ENCODE measurements at regions not wholly inside any gene's neighbourhood (a gene's known extent, or its start where the extent isn't known, plus 50 kb on each side); places are given as distances from the start of the nearest gene placed in this dataset.

DNA sequence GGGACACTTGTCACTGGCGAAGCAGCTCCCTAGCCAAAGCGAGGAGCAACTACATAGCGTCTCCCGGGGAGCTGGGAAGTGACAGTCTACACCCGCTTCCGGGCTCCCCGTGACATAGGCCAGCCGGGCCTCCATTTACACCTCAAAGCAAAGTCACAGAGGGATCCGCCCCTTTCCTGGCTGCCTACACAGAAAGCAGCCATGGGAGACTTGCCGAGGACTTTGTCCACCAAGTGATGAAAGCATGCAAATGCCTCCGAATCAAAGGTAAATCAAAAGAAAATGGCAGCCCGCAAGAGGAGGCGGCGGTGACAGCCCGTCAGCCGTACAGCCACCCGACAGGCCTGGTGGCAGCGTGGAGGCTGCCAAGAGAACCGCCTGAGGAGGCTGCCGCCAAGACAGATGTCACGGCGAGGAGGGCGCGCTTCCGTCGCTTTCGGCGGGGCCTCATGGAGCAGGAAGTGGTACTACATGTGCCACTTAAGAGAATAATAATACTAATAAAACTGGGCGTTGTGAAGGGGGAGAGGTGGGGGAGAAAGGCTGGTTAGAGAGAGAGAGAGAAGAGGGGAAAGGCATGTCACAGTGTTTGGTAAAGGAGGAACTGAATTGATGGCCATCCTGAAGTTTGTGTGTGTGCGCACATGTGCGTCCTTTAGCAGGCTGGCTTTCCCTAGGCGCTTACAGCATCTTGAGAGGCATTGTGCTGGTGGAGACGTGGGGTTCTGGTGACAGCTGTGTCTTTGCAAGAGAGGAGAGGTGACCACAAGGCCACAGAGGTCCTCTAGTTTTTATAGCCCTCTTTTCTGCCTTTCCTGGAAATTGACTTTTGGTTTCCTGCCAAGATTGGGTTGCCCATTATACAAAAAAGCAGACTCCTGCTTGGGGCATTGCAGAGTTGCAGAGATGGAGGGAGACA is 661.7 kb downstream of the VRK1 start:
- no peak for DNase-seq

DNA sequence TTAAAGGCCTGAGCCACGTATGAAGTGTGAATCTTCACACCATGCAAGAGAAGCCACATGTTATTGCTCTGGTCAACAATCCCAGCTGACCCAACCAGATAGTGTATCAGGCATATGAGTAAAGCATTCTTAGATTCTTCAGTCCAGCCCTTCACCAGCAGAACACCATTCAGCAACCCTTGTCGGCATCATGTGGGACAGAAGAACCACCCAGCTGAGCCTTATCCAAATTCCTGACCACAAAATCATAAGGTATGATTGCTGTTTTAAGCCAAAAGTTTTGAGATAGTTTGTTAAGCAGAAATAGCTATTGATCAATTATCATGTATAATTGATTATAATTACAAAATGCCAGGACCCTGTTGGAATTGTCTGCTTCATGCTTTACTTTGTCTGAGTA is 664.9 kb downstream of the VRK1 start:
- no peak for DNase-seq

DNA sequence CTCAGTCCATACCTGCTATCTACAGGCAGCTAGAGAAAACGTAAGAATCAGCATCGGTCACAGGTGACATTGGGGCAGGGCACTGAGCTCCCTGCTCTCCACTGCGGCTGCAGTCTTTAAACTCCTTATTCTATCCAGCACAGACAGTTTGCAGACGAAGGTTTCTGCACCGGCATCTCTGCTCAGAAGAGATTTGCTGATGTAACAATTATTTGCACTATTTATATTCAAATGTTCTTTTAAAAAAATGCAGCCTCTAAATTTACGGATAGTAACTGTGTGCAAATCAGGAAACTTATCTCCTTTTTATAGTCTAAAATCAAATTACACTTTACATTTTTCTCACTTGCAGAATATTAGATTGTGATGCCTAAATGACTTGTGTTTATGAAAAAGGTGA is 671.0 kb downstream of the VRK1 start:
- no peak for DNase-seq

DNA sequence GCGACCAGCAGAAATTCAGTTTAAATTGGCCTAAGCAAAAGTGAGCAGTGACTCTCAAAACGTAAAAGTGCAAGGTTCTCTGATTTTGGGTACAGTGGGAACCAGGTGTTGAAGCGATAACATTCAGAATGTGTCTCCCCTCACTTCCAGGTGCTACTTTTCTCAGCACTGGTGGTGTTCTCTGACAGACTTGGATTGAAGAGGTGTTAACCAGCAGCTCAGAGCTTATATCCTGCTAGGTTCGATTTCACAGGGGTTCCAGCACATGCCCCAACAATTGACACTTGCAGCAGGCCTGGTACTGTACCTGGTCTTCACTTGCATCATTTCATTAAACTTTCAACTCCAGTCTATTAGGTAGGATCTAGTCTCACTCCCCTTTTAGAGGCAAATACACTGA is 680.2 kb downstream of the VRK1 start:
- no peak for DNase-seq

DNA sequence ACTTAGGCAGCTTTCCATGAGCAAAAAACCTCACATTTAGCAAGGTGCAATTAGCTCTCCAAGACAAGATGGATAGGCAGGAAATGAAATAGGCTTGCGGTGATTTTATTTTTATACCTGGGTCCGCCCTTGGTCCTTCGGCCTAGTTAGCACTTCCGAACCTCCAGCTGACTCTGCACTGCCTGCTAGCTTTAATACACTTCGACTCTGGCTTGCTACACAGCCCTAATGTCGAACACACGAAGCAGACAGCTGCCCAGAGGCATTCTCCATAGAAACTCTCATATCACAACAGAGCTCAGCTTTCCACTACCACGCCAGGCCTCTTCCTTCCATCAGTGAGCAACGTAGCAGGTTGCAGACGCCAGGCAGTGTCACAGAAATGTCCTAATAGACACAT is 688.0 kb downstream of the VRK1 start:
- no peak for DNase-seq

DNA sequence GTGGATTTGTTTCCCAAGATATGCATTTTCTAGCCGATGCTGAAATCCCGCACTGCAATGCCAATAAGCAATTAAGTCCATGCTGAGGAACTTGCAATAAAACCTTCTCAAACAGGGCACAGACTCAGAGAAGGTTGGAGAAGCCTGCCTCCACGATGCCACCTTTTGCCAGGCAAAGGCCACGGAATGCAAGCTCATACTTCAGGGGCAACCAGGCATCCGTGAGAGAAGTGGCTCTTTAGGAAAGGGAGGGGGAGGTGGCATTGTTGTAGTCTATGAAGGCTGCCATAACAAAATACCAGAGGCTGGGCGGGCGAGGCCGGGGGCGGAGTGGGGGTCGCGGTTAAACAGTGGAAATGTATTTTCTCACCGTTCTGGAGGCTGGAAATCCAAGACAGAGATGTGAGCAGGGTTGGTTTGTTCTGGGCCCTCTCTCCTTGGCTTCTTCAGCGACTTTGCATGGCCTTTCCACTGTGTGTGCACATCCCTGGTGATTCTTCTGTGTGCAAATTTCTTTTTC is 689.5 kb downstream of the VRK1 start:
- DNase-seq = no peak

DNA sequence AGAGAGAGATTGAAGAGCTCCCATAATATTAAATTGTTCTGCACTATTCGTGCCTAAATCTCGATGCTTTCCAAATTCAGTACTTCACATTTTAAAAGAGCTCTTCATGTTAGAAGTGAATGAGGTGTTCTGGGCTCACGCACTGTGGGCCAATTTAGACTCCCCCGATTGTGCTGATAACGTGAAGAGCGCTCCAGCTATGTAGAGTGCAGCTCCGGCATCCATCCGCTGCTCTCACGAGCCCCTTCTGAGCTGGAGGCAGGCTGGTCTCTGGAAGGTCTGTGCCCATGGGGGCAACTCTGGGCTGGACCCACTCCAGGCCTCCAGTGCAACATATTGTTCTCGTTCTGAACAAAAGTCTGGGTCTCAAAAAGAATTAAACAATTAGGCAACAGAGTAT is 692.6 kb downstream of the VRK1 start:
- no peak for DNase-seq

DNA sequence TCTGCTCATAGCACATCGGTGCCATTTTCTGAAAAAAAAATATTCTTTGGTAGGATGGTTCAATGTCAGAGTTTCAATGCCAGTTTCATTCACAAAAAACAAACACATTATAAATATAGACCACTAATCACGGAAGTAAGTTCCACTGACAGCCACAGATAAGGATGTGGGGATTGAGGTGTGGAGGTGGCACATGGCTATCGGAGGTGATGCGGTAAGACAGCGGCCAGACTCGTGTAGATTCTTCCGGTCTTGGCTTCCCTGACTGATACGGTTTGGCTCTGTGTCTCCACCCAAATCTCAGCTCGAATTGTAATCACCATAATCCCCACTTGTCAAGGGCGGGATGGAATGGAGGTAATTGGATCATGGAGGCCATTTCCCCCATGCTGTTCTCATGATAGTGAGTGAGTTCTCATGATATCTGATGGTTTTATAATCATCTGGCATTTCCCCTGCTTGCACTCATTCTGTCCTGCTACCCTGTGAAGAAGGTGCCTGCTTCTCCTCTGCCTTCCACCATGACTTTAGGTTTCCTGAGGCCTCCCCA is 693.4 kb downstream of the VRK1 start:
- DNase-seq = no peak

DNA sequence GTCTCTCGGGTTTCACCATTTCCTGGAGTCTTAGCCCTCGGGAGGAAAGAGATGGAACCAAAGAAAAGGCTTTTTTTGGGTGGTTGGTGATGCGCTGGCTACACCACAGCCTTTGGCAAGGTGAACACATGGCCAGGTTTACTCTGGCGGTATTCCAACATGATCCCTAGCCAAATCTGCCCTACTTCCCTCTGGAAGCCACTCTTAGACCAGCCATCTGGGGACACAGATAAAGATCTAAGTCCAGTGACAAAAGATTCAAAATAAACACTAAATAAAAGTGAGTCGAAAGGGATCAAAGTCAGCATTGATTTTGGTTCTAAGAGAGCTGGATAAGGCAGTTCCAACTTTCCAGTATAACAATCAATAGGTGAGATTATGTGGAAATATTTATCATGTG is 694.5 kb downstream of the VRK1 start:
- no peak for DNase-seq

DNA sequence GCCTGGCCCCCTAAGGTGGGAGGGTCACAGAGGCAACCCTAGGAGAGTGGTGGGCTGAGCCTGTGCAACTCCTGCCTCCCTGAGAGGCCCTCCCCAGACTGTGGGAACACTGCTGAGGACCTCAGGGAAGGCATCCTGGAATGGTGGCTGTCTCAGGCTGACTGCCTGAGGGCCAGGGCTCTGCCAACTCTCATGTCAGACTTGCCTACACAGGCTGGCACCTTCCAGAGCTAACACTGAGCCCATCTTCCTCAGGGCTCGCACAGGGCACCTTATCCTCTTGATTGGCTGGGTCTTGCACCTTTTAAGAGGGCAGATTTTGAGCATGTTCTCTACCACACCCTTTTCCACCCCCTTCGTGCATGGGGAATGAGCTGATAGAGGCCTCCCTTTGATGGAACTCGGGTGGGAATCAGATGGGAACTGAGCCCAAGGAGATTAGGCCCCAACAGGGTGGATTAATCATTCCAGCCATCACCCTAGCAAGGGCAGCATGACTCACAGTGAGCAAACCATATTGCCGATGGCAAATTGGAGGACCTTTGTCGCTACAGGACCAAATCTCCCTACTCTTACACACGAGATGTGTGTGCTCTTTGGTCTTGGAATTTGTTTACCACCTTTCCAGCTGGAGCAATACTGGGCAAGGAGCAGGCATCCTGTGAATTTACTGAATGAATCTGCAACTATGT is 702.8 kb downstream of the VRK1 start:
- no peak for DNase-seq

DNA sequence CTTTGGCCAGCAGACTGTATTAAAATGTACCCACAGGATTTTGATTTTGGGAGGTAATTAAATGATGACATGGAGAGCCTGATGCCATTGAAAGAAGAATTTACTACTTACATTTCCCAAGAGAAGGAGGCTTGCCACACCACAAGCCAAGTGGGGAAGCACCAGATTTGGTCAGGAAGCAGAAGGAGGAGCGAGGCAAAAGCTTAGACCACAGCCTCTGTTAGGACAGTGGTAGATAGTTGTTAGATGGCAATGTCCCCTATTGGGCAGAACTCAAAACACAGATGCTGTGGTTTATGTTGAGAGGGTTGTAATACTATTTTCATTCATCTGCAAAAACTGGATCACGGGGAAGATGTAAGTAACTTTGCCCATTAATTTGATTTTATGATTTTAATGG is 709.4 kb downstream of the VRK1 start:
- DNase-seq = no peak

DNA sequence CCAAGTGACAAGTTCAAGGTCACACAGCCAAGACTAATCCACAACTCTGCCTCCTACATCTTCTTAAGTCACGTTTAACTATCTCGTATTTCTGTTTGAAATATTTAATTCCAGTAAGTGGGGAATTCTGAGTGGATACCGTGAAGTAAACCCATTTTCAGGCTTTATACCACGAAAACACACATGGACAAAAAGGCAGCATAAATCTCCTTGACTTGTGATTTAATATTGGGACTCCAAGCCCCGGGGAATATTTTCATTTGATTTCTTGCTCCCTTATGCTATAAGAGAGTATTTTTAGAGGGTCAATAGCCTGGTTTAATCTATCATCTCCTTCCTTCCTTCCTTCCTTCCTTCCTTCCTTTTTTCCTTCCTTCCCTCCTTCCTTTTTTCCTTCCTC is 716.7 kb downstream of the VRK1 start:
- DNase-seq = no peak

DNA sequence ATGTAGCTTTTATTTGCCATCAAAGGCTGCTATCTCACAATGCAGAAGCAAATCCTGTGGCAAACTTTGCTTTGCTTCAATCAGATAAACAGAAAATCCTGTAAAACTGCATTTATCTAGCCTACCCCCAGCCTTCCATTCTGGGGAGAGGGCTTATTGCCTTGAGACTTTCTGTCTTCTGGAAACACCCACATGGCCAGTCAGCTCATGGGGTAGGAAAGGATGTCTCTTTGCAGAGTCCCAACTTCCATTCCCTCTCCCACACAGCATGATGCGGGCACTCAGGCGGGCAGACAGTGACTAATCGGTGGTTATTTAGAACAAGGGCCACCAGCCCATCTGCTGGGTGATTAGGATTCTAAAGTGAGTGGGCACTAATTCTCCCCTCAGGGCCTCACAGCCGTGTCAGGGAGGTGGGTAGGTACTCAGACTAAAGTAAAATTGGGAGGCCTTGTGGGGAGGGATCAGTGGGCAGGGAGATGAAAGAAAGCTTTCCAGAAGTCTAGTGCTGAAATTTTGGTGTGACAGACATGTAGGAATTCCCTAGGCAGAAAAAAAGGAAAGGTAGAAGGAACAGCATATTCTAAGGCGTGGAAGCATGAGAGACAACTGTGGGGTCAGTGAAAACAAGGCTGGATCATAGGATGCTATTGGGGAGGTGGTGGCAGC is 720.5 kb downstream of the VRK1 start:
- DNase-seq = no peak

DNA sequence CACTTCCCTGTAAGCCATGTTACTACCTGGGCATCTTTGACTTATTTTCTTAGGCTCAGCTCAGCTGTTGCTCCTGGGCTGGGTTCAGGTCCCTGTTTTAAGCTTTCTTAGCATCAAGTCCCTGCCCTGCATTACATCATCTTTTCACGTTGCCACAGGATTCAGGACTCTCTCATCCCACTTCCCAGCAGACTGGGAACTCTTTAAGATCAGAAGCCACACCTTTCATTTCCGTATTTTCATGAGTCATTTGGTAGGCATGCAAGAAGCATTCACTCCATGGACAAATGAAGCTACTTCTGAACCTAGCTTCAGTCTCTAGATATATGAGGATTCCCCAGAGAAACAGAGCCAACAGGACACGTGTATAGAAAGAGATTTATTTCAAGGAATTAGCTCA is 726.8 kb downstream of the VRK1 start:
- DNase-seq = no peak

DNA sequence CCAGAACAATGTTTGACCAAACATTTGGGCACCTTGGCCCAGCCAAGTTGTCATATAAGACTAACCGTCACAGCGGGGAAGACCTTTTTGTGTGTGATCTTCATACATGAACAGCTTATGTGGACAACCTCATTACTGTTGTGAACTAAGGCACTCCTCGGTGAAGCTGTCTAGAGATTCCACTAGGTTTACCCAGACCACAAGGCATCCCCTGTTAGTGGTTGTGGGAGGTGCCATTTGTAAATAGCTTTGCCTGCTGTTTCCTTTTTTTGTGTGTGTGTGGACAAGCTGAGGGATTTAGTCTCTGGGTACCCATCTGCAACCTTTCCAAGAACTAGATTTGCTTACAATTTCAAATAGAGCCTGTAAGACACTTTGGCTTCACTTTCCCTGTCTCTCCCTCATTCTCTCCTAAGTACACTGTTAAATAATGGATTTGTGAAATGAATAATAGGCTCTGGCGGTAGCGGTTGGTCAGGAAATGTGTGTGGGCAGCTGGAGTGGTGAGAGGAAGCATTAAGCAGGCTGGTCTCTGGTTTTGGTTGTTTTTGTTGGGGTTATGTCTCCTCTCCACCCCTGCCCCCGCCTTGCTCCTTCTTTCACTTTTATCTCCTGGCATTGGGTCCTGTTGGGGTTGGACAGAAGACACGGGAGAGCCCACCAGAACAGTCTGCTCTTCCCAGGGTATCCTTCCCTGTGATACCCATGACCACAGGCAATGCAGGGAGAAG is 727.6 kb downstream of the VRK1 start:
- no peak for DNase-seq

DNA sequence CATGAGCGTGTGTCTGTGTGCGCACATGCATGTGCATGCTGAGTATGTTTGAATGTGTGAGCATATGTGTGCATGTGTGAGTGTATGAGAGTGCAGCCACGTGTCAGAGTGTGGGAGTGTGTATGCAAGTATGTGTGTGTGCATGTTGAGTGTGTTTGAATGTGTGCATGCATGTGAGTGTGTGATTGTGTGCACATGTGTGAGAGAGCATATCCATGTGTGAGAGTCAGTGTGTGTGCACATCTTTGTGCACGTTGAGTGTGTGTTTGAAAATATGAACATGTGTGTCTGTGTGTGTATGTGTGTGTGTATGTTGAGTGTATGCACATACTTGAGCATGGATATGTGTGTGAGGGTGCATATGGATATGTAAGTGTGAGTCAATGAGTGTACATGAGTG is 730.8 kb downstream of the VRK1 start:
- no peak for DNase-seq

DNA sequence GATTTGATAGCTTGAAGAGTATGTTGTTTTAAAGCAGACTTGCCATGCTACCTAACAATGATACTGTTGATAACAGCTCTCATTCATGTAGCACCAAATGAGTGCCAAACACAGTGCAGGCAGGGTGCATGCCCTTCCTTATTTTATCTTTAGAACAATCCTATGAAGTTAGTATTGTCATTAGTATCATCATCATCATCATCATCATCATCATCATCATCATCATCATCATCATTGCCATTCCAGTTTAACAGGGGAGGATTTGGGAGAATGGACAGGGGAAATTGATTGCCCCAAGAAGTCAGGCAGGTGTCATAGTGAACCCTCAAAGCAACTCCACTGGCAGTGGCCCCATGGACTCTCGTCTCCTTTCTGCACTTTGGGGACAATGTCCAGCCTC is 734.9 kb downstream of the VRK1 start:
- no peak for DNase-seq

DNA sequence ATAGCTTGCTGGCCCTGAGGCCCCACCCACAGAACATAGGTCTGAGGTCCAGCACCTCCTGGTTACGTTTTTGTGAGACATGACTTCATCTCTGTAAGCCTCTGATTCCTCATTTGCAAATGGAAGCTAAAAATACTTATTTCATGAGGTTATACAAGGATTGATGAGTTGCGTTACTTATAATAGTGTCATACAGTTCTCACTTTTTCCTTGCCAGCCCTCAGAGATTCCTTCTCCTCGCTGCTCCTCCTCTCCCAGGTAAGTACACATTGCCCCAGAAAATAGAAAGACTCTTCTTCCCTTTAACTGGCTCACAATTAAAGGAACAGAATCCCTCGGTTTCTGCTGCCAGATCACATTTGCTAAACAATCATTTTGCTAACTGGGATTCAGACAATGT is 739.2 kb downstream of the VRK1 start:
- no peak for DNase-seq

DNA sequence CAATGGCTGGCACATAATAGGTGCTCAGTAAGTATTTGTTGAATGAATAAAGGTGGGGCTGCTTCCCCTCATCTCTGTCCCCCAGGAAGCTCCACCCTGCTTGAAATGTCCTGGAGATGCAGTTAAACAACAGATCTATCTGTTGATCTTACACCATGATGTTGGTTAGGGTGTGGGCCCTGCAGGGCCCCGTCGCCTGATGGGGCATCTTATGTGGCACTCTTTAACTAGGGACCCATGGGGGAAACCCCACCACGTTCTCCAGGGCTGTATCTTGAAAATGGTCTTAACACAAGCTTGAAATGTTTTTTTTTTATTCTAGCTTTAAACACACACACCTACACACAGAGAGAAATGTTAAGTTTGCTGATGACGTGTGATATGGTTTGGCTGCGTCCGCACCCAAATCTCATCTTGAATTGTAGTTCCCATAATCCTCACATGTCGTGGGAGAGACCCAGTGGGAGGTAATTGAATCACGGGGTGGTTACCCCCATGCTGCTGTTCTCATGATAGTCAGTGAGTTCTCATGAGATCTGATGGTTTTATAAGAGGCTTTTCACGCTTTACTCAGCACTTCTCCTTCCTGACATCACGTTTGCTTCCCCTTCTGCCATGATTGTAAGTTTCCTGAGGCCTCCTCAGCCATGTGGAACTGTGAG is 741.7 kb downstream of the VRK1 start:
- no peak for DNase-seq

DNA sequence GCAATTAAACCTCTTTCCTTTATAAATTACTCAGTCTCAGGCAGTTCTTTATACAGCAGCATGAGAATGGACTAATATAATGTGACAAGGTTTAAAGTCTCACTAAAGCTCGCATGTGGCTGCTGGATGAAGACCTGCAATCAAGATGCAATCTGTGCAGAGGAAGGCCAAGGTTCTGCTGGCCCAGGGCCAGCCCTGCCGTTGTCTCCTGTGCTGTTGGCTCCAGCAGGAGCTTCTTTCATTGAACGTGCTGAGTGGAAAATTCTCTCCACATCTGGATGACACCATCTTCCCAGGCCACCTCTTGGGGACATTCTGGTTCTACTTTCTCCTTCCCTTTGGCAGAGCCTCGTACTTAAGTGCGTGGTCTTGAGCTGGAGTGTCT is 742.2 kb downstream of the VRK1 start:
- DNase-seq = no peak

DNA sequence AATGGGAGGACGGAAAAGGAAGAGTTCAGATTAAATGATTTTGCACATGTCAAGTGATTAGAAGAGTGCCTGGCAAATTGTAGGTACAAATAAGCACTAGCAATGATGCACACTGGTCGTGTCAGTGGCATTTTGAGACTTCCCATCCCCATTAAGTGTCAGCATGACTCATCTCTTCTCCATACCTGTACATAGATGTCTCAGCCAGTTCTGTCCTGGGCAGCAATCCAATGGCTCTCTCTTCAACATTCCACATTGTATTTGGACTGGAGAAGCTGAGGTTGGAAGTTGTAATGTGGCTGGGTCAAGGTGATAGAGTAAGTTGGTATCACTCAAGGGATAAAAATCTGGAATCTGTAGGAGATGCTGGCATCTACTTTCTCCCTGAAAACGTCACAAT is 742.7 kb downstream of the VRK1 start:
- no peak for DNase-seq

DNA sequence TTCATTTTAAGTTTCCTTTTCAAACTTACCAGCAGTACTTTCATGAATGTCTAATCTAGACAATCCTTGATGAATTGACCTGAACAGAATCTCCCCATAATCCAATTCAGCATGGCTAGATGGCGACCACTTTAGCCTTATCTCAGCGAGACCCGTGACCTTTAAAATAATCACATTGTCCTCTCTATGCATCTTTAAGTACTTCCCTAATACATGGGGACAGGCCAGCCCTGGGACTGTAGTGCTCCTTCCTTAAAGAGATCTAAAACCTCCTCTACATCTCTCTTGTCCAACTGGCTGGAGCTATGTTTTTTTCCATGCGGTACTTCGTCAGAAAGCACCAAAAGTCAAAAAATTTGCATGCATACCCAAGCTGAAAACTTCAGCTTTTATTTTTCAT is 746.0 kb downstream of the VRK1 start:
- DNase-seq = no peak

All from NCI-H2107 (cell line).